ENCODE measurements at regions not wholly inside any gene's neighbourhood (a gene's known extent, or its start where the extent isn't known, plus 50 kb on each side); places are given as distances from the start of the nearest gene placed in this dataset.

GRCh38 chr6:26302941-26303559, 61.9 kb upstream of the BTN3A2 start:
- H3K9me3 ChIP-seq (ENCODE audit: control insufficient read depth, insufficient read depth, low read length): no peaks in the 10 kb centered on the region
- no peaks in the 10 kb centered on the region for H3K36me3 ChIP-seq (ENCODE audit: control insufficient read depth, low read length)
- no peaks in the 10 kb centered on the region for H3K27me3 ChIP-seq (ENCODE audit: control insufficient read depth, low read length)
- no peaks in the 10 kb centered on the region for H3K9me2 ChIP-seq (replicated peaks; ENCODE audit: control insufficient read depth, low read length)
- TF ChIP-seq EZH2phosphoT487 (IDR thresholded peaks at IDR 0.05; ENCODE audit: borderline replicate concordance, low read length) (no peak), CTCF (IDR thresholded peaks at IDR 0.05; ENCODE audit: low read depth, low read length, poor library complexity, severe bottlenecking) (no peak)
- no peak overlapping the region for H3K4me2 ChIP-seq (ENCODE audit: low read length)
- H3K4me3 ChIP-seq (ENCODE audit: low read length): no peak overlapping the region
- H3K4me1 ChIP-seq (ENCODE audit: control insufficient read depth, low read length): peaks cover 21% of the 10 kb centered on the region
- H3K27ac ChIP-seq (ENCODE audit: low read depth, low read length): no peak overlapping the region
- H3K79me2 ChIP-seq (ENCODE audit: control insufficient read depth, low read length): no peaks in the 10 kb centered on the region
- H3F3A ChIP-seq (ENCODE audit: control insufficient read depth, insufficient read depth): peaks cover 7% of the 10 kb centered on the region
- no peaks in the 10 kb centered on the region for H4K20me1 ChIP-seq (ENCODE audit: control insufficient read depth, insufficient read depth, low read depth, low read length)

- H3K9me3 ChIP-seq (ENCODE audit: control insufficient read depth, insufficient read depth, low read length): no peaks in the 10 kb centered on the region
- TF ChIP-seq EZH2phosphoT487 (IDR thresholded peaks at IDR 0.05; ENCODE audit: borderline replicate concordance, low read length) (no peak), CTCF (IDR thresholded peaks at IDR 0.05; ENCODE audit: low read depth, low read length, poor library complexity, severe bottlenecking) (no peak)
- no peaks in the 10 kb centered on the region for H3K9me2 ChIP-seq (replicated peaks; ENCODE audit: control insufficient read depth, low read length)
- H3K27ac ChIP-seq (ENCODE audit: low read depth, low read length): peak overlapping the region; percentile 52
- H3K4me1 ChIP-seq (ENCODE audit: control insufficient read depth, low read length): peaks cover 22% of the 10 kb centered on the region
- H4K20me1 ChIP-seq (ENCODE audit: control insufficient read depth, insufficient read depth, low read depth, low read length): no peaks in the 10 kb centered on the region
- no peaks in the 10 kb centered on the region for H3K36me3 ChIP-seq (ENCODE audit: control insufficient read depth, low read length)
- H3K4me3 ChIP-seq (ENCODE audit: low read length): peak overlapping the region; percentile 78
- H3K79me2 ChIP-seq (ENCODE audit: control insufficient read depth, low read length): no peaks in the 10 kb centered on the region
- H3F3A ChIP-seq (ENCODE audit: control insufficient read depth, insufficient read depth): peaks cover 7% of the 10 kb centered on the region
- H3K4me2 ChIP-seq (ENCODE audit: low read length): peak overlapping the region; percentile 91
- H3K27me3 ChIP-seq (ENCODE audit: control insufficient read depth, low read length): no peaks in the 10 kb centered on the region
Measured at GRCh38 chr6:26304213-26304796, 60.7 kb upstream of the BTN3A2 start.

- H4K20me1 ChIP-seq (ENCODE audit: control insufficient read depth, insufficient read depth, low read depth, low read length): no peaks in the 10 kb centered on the region
- peaks cover 7% of the 10 kb centered on the region for H3F3A ChIP-seq (ENCODE audit: control insufficient read depth, insufficient read depth)
- no peaks in the 10 kb centered on the region for H3K9me2 ChIP-seq (replicated peaks; ENCODE audit: control insufficient read depth, low read length)
- H3K27me3 ChIP-seq (ENCODE audit: control insufficient read depth, low read length): no peaks in the 10 kb centered on the region
- TF ChIP-seq CTCF (IDR thresholded peaks at IDR 0.05; ENCODE audit: low read depth, low read length, poor library complexity, severe bottlenecking): no peak
- no peak for TF ChIP-seq EZH2phosphoT487 (IDR thresholded peaks at IDR 0.05; ENCODE audit: borderline replicate concordance, low read length)
- no peaks in the 10 kb centered on the region for H3K79me2 ChIP-seq (ENCODE audit: control insufficient read depth, low read length)
- H3K9me3 ChIP-seq (ENCODE audit: control insufficient read depth, insufficient read depth, low read length): no peaks in the 10 kb centered on the region
- H3K4me2 ChIP-seq (ENCODE audit: low read length): peak overlapping the region; percentile 91
- peak overlapping the region; percentile 52 for H3K27ac ChIP-seq (ENCODE audit: low read depth, low read length)
- peak overlapping the region; percentile 78 for H3K4me3 ChIP-seq (ENCODE audit: low read length)
- H3K36me3 ChIP-seq (ENCODE audit: control insufficient read depth, low read length): no peaks in the 10 kb centered on the region
- H3K4me1 ChIP-seq (ENCODE audit: control insufficient read depth, low read length): peaks cover 22% of the 10 kb centered on the region
Measured at GRCh38 chr6:26304797-26305640, 60.0 kb upstream of the BTN3A2 start.
